ENCODE measurements at regions not wholly inside any gene's neighbourhood (a gene's known extent, or its start where the extent isn't known, plus 50 kb on each side); places are given as distances from the start of the nearest gene placed in this dataset.
"Not testable (repeated sequence)": the region's sequence is repeated elsewhere in the genome, so short reads cannot be mapped to it uniquely, and the experiment has no call there.

- DNase-seq (ENCODE audit: low spot score), result no peak
Measured at GRCh38 chr5:51162245-51162644, 221.0 kb upstream of the ISL1 start.

DNA sequence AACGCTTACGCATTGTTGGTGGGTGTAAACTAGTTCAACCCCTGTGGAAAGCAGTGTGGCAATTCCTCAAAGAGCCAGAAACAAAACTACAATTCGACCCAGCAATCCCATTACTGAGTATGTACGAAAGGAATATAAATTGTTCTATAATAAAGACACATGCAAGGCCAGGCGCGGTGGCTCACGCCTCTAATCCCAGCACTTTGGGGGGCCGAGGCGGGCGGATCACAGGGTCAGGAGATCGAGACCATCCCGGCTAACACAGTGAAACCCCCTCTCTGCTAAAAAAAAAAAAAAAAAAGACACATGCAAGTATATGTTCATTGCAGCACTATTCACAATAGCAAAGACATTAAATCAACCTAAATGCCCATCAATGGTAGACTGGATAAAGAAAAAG lies 217.6 kb upstream of the ISL1 start:
- DNase-seq (ENCODE audit: low spot score), result not testable (repeated sequence)

- DNase-seq (ENCODE audit: low spot score), result no peak
Measured at GRCh38 chr5:51172903-51173626, 210.2 kb upstream of the ISL1 start.

GRCh38 chr5:51181208-51181894 lies 201.9 kb upstream of the ISL1 start:
- no peak for DNase-seq (ENCODE audit: low spot score)

DNA sequence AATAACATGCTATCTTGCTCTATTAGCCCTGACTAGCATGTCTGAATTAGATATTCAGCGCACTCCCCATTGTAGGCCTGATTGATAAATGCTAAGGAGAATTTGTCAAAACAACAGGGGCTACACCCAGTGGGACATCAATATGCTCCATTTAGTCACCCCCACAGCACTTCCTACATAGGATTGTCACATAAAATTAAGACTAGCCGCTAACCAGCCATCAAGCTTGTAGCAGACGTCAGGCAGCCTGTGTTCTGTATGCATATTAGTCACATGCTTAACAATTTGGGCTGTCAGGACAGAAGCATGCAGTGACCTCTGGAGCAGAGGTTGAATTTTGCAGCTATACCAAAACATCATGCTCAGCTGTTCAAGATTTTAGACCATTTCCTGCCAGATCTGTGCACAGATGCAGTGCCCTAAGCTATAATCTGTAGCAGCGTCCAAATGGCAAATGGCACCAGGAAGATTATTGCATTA lies 197.4 kb upstream of the ISL1 start:
- DNase-seq (ENCODE audit: low spot score), result no peak

GRCh38 chr5:51188001-51188591 lies 195.2 kb upstream of the ISL1 start:
- DNase-seq (ENCODE audit: low spot score), result no peak

- no peak for DNase-seq (ENCODE audit: low spot score)
Measured at GRCh38 chr5:51194671-51195070, 188.6 kb upstream of the ISL1 start.

- DNase-seq (ENCODE audit: low spot score), result no peak
Measured at GRCh38 chr5:51201024-51201423, 182.2 kb upstream of the ISL1 start.

DNA sequence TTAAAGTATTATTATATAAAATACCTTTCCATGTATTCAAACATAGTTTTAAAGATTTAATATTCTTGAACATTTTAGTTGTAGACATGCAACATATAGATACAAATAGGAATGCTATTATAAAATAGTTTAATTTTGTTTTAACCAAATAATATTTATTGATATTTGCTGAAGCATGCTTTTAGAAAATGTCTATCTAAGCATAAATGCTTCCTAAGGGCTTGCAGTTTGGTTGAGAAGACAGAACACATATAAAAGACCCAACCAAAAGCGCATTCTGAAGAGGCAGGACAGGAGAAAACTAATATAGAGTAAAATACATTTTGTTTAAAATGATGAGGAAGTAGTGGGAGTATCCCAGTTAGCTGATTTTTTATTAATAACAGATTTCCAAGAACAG lies 181.5 kb upstream of the ISL1 start:
- DNase-seq (ENCODE audit: low spot score), result no peak

DNA sequence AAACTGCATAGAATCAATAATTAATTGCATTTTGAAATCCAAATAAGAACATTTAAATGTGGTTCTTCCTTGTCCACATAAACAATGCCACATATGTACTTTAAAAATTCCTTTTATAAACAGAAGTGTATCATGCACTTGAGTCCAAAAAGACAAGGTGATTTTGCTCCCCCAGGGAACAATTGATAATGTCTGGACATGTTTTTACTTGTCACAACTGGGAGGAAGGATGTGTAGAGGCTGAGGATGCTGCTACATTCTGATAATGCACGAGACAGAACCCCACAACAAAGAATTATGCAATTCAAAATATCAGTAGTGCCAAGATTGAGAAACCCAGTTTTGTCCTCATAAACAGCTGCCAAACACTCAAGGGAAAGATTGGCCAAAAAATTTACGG lies 181.1 kb upstream of the ISL1 start:
- no peak for DNase-seq (ENCODE audit: low spot score)

DNA sequence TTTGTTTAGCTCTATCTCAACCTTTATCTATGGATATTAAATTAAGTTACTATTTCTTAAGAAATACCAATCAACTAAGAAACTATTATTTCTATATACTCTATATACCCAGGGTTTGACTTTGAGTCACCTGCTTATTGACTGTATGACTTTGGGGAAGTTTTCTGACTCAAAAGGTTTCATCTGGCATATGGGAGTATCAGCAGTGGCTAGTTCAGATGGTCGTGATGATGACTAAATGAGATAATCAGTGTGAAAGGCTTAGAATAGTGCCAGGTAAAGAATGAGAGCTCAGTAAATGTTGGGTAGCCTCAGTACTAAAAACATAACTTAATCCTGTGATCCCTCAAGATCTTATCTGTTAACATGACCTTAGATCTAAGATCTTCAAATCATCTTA lies 179.7 kb upstream of the ISL1 start:
- no peak for DNase-seq (ENCODE audit: low spot score)

DNA sequence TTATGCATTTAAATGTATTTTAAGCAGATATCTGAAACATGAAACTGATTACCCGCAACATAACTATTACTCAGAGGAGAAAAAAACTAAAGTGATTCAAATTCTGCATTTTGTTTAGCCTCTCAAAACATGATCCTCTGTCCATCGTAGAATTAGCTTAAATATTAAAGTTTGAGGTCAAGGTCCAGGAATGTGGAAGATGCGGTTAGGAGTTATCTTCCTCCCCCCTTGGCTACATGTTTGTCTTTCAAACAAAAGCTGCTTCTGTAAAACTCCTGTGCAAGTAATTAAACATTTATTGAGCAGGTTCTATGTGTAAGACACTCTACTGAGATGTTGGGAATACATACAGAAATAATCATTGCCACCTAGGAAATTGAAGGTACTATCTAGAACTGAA lies 175.0 kb upstream of the ISL1 start:
- no peak for DNase-seq (ENCODE audit: low spot score)

DNA sequence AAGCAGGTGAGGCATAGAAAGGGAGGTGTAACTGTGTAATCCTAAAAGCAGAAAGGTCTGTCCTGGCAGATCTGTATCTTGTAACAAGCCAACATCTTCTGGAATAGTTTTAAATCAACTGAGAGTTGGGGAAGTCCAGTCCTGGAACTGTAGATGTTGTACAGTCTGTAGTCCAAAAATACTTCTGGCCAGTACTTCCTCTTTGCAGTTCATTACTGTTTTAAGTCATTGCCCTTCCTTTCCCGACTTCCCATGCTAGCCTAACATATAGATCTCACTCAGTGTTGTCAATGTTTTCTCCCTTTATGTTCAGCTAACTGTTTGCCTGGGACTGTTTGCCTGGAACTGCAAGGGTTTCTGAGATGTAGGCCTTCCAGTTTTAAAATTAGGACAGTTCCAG lies 168.5 kb upstream of the ISL1 start:
- DNase-seq (ENCODE audit: low spot score), result no peak

GRCh38 chr5:51225789-51226742 lies 157.2 kb upstream of the ISL1 start:
- no peak for DNase-seq (ENCODE audit: low spot score)

DNA sequence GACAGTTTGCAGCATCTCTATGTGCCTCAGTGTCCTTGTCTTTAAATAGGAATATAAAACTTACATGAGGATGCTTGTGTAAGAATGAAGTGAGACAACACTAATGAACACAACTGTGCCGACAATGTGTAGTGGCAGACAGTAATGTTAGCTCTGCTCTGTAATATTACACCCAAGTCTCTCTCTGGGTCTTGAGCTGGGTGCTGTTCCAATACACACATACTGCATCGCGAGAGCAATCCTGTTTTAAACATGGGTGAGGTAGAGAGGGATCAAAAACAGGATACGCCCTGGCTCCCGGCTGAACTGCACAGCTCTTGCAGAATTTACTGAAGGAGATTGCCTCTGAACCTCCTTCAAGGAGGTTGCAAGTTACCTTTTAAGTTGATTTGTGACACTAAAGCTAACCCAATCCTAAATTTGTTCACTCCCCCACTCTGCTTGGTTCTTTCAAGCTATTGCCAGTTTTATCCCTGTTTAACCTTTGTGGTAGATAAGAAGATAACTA lies 155.2 kb upstream of the ISL1 start:
- DNase-seq (ENCODE audit: low spot score), result no peak

GRCh38 chr5:51230336-51230735 lies 152.9 kb upstream of the ISL1 start:
- no peak for DNase-seq (ENCODE audit: low spot score)

GRCh38 chr5:51242456-51242855 lies 140.8 kb upstream of the ISL1 start:
- no peak for DNase-seq (ENCODE audit: low spot score)

DNA sequence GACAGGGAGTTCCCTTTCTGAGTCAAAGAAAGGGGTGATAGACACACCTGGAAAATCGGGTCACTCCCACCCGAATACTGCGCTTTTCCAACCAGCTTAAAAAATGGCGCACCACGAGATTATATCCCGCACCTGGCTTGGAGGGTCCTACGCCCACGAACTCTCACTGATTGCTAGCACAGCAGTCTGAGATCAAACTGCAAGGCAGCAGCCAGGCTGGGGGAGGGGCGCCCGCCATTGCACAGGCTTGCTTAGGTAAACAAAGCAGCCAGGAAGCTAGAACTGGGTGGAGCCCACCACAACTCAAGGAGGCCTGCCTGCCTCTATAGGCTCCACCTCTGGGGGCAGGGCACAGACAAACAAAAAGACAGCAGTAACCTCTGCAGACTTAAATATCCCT lies 132.3 kb upstream of the ISL1 start:
- DNase-seq (ENCODE audit: low spot score), result not testable (repeated sequence)

- no peak for DNase-seq (ENCODE audit: low spot score)
Measured at GRCh38 chr5:51271261-51271660, 112.0 kb upstream of the ISL1 start.

DNA sequence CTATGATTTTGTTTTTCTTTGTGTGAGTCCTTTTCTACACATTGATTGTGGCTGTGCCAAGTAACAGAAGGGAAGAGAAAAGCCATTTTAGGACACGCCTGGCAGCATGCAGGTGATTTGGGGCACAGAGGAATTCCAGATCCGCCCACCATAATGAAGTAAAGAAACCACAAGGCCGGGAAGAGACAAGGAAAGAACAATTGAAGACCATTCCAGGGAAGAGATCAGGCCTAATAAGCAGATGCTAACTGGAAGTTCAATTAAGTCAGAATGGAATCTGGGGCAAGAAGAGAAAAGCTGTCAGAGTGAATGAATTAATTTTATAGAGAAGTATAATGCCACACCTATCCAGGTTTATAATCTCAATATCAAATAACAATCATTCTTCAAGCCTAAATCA lies 110.2 kb upstream of the ISL1 start:
- no peak for DNase-seq (ENCODE audit: low spot score)

GRCh38 chr5:51273871-51274270 lies 109.4 kb upstream of the ISL1 start:
- no peak for DNase-seq (ENCODE audit: low spot score)

DNA sequence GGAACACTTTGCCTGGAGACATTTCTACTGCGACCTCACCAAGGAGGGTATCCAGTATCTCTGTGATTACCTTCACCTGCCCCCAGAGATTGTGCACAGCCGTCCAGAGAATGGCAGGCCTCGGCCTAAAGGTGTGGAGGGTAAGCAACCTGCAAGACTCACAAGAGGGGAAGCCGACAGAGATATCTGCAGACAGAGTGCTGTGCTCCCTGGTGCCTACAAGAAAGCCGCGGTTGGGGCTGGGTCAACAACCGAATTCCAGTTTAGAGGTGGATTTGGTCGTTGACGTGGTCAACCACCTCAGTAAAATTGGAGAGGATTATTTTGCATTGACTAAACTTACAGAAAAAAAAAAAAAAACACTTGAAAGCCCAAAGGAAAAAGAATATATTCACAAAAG lies 107.8 kb upstream of the ISL1 start:
- DNase-seq (ENCODE audit: low spot score), result no peak
